K562 (cell line): ENCODE measurements at regions not wholly inside any gene's neighbourhood (a gene's known extent, or its start where the extent isn't known, plus 50 kb on each side); places are given as distances from the start of the nearest gene placed in this dataset.

Experiments used
- CBX1 ChIP-seq: sonication (generic); IDR thresholded peaks from 2 replicates; pipeline ENCODE4 v1.6.1; 2016; ENCODE audit warnings: antibody characterized with exemption, low read depth, mild to moderate bottlenecking
- CHD2 ChIP-seq: IDR thresholded peaks from 2 replicates; pipeline ENCODE4 v1.6.1; 2011; ENCODE audit warnings: low read depth, low read length
- ERF ChIP-seq: fragments of 450-650 bp; formaldehyde crosslinking; IDR thresholded peaks from 2 replicates; pipeline ENCODE4 v1.4.0; 2020; ENCODE audit warnings: mild to moderate bottlenecking, mixed read lengths
- HDAC3 ChIP-seq: fragments of 450-650 bp; IDR thresholded peaks from 2 replicates; pipeline ENCODE4 v1.6.1; 2018; ENCODE audit warnings: borderline replicate concordance, mild to moderate bottlenecking, moderate library complexity; ENCODE audit not compliant: partially characterized antibody
- HNRNPH1 ChIP-seq: fragments of 200-400 bp; formaldehyde crosslinking; optimal IDR thresholded peaks from 2 replicates; pipeline ENCODE3; 2017; ENCODE audit warnings: low read depth, mild to moderate bottlenecking, low read length, moderate library complexity
- IFI16 ChIP-seq: fragments of 250-450 bp; sonication (Bioruptor Pico); IDR thresholded peaks from 2 replicates; pipeline ENCODE4 v2.1.2; 2022; ENCODE audit warnings: mild to moderate bottlenecking, inconsistent platforms
- MCM2 ChIP-seq: fragments of 450-650 bp; IDR thresholded peaks from 2 replicates; pipeline ENCODE4 v1.6.1; 2017; ENCODE audit warnings: low read depth, mild to moderate bottlenecking
- NR3C1 ChIP-seq: sonication (generic); formaldehyde crosslinking; IDR thresholded peaks from 2 replicates; pipeline ENCODE4 v1.8.1; 2022; ENCODE audit warnings: missing genetic modification reagents
- PML ChIP-seq: IDR thresholded peaks from 2 replicates; pipeline ENCODE4 v1.6.1; 2012; ENCODE audit warnings: low read length, inconsistent platforms
- POU5F1 ChIP-seq: fragments of 150-350 bp; IDR thresholded peaks from 2 replicates; pipeline ENCODE4 v1.6.1; 2014; ENCODE audit warnings: borderline replicate concordance, low read length, low read depth, mild to moderate bottlenecking; ENCODE audit not compliant: partially characterized antibody
- RAD51 ChIP-seq: fragments of 450-650 bp; IDR thresholded peaks from 2 replicates; pipeline ENCODE4 v1.7.1; 2016; ENCODE audit warnings: low read depth, mild to moderate bottlenecking, borderline replicate concordance
- SMAD4 ChIP-seq: fragments of 250-450 bp; sonication (Bioruptor Pico); conservative IDR thresholded peaks from 2 replicates; pipeline ENCODE4 v1.8.0; 2021; ENCODE audit warnings: inconsistent platforms, mild to moderate bottlenecking, moderate library complexity
- TBL1XR1 ChIP-seq, 2 experiments: IDR thresholded peaks; 2 replicates each; pipeline ENCODE4 v1.6.1; 2012; ENCODE audit warnings: improper control_type of control experiment in 2 of 2, low read length in 2 of 2, mild to moderate bottlenecking in 1 of 2
- ZNF165 ChIP-seq: fragments of 250-450 bp; sonication (Bioruptor Pico); IDR thresholded peaks from 2 replicates; pipeline ENCODE4 v1.4.0; 2020; ENCODE audit warnings: borderline replicate concordance
- ZNF384 ChIP-seq: IDR thresholded peaks from 2 replicates; pipeline ENCODE4 v1.6.1; 2012; ENCODE audit warnings: low read depth, low read length, improper control_type of control experiment
- TF ChIP-seq, protein P1 (sequence below): fragments of 450-650 bp; IDR thresholded peaks from 2 replicates; pipeline ENCODE4 v1.6.1; 2017; ENCODE audit warnings: antibody characterized with exemption
- TF ChIP-seq, protein P2 (sequence below): sonication (generic); formaldehyde crosslinking; IDR thresholded peaks from 2 replicates; pipeline ENCODE4 v1.5.0; 2020; ENCODE audit warnings: missing genetic modification reagents
- TF ChIP-seq, protein P3 (sequence below): sonication (generic); formaldehyde crosslinking; IDR thresholded peaks from 2 replicates; pipeline ENCODE4 v1.9.0; 2022; ENCODE audit warnings: mild to moderate bottlenecking, missing genetic modification reagents
- TF ChIP-seq, protein P4 (sequence below), 3 experiments: fragments of 200-800 bp in 1 of 3; fragments of 250-450 bp in 1 of 3; fragments of 450-650 bp in 1 of 3; sonication (Bioruptor Pico) in 1 of 3; sonication (Bioruptor generic) in 1 of 3; formaldehyde crosslinking in 1 of 3; IDR thresholded peaks; 2 replicates each; pipeline versions ENCODE4 v1.6.1 to v1.8.0; 2016 to 2022; ENCODE audit warnings: mild to moderate bottlenecking in 2 of 3, missing genetic modification characterization in 2 of 3, missing compliant biosample characterization in 1 of 3, moderate library complexity in 1 of 3
- TF ChIP-seq, protein P5 (sequence below): fragments of 250-450 bp; sonication (Bioruptor Pico); IDR thresholded peaks from 2 replicates; pipeline ENCODE4 v1.4.0; 2020; ENCODE audit warnings: mild to moderate bottlenecking, moderate library complexity, borderline replicate concordance

DNA sequence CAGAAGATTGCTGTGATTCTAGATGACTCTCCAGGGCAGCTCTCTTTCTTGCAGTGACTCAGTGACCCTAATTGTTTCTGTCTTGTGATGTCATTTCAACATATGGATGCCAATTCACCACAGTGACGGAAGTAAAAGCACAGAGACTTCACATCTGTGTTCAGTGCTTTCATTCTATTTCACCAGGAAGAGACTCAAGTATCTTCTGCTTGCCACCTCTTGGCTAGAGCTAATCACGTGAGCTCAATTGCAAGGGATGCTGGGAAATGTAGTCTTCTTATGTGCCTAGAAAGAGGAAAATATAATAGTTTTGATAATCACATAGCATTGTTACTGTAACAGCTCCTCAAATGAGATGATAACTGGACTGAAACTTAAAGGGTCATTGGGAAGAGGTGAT, 453.3 kb upstream of the KLF4 start (continued):
- TF ChIP-seq, protein P1, sequence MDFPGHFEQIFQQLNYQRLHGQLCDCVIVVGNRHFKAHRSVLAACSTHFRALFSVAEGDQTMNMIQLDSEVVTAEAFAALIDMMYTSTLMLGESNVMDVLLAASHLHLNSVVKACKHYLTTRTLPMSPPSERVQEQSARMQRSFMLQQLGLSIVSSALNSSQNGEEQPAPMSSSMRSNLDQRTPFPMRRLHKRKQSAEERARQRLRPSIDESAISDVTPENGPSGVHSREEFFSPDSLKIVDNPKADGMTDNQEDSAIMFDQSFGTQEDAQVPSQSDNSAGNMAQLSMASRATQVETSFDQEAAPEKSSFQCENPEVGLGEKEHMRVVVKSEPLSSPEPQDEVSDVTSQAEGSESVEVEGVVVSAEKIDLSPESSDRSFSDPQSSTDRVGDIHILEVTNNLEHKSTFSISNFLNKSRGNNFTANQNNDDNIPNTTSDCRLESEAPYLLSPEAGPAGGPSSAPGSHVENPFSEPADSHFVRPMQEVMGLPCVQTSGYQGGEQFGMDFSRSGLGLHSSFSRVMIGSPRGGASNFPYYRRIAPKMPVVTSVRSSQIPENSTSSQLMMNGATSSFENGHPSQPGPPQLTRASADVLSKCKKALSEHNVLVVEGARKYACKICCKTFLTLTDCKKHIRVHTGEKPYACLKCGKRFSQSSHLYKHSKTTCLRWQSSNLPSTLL, result no peak
- TF ChIP-seq NR3C1 (CRISPR knock-in tag), result no peak
- no peak for TF ChIP-seq TBL1XR1 (IDR thresholded peaks at IDR 0.05; ENCODE audit: low read length in 2 of 2)
- TF ChIP-seq CHD2, result no peak
- no peak for TF ChIP-seq POU5F1
- TF ChIP-seq CBX1, result no peak
- TF ChIP-seq MCM2, result no peak
- no peak for TF ChIP-seq HDAC3
- TF ChIP-seq ZNF165 (CRISPR knock-in tag), result no peak
- TF ChIP-seq, protein P2, sequence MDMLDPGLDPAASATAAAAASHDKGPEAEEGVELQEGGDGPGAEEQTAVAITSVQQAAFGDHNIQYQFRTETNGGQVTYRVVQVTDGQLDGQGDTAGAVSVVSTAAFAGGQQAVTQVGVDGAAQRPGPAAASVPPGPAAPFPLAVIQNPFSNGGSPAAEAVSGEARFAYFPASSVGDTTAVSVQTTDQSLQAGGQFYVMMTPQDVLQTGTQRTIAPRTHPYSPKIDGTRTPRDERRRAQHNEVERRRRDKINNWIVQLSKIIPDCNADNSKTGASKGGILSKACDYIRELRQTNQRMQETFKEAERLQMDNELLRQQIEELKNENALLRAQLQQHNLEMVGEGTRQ (CRISPR knock-in tag), result peak; percentile 89
- no peak for TF ChIP-seq PML
- TF ChIP-seq, protein P3, sequence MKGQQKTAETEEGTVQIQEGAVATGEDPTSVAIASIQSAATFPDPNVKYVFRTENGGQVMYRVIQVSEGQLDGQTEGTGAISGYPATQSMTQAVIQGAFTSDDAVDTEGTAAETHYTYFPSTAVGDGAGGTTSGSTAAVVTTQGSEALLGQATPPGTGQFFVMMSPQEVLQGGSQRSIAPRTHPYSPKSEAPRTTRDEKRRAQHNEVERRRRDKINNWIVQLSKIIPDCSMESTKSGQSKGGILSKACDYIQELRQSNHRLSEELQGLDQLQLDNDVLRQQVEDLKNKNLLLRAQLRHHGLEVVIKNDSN (CRISPR knock-in tag), result peak; percentile 64
- TF ChIP-seq, protein P4, sequence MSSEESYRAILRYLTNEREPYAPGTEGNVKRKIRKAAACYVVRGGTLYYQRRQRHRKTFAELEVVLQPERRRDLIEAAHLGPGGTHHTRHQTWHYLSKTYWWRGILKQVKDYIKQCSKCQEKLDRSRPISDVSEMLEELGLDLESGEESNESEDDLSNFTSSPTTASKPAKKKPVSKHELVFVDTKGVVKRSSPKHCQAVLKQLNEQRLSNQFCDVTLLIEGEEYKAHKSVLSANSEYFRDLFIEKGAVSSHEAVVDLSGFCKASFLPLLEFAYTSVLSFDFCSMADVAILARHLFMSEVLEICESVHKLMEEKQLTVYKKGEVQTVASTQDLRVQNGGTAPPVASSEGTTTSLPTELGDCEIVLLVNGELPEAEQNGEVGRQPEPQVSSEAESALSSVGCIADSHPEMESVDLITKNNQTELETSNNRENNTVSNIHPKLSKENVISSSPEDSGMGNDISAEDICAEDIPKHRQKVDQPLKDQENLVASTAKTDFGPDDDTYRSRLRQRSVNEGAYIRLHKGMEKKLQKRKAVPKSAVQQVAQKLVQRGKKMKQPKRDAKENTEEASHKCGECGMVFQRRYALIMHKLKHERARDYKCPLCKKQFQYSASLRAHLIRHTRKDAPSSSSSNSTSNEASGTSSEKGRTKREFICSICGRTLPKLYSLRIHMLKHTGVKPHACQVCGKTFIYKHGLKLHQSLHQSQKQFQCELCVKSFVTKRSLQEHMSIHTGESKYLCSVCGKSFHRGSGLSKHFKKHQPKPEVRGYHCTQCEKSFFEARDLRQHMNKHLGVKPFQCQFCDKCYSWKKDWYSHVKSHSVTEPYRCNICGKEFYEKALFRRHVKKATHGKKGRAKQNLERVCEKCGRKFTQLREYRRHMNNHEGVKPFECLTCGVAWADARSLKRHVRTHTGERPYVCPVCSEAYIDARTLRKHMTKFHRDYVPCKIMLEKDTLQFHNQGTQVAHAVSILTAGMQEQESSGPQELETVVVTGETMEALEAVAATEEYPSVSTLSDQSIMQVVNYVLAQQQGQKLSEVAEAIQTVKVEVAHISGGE (CRISPR knock-in tag; IDR thresholded peaks at IDR 0.05), result no peak
- TF ChIP-seq, protein P5, sequence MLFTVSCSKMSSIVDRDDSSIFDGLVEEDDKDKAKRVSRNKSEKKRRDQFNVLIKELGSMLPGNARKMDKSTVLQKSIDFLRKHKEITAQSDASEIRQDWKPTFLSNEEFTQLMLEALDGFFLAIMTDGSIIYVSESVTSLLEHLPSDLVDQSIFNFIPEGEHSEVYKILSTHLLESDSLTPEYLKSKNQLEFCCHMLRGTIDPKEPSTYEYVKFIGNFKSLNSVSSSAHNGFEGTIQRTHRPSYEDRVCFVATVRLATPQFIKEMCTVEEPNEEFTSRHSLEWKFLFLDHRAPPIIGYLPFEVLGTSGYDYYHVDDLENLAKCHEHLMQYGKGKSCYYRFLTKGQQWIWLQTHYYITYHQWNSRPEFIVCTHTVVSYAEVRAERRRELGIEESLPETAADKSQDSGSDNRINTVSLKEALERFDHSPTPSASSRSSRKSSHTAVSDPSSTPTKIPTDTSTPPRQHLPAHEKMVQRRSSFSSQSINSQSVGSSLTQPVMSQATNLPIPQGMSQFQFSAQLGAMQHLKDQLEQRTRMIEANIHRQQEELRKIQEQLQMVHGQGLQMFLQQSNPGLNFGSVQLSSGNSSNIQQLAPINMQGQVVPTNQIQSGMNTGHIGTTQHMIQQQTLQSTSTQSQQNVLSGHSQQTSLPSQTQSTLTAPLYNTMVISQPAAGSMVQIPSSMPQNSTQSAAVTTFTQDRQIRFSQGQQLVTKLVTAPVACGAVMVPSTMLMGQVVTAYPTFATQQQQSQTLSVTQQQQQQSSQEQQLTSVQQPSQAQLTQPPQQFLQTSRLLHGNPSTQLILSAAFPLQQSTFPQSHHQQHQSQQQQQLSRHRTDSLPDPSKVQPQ (CRISPR knock-in tag), result no peak
- peak; percentile 71 for TF ChIP-seq RAD51
- no peak for TF ChIP-seq IFI16 (CRISPR knock-in tag)
- TF ChIP-seq SMAD4 (CRISPR knock-in tag), result no peak
- no peak for TF ChIP-seq ZNF384
- no peak for TF ChIP-seq HNRNPH1
- TF ChIP-seq ERF (CRISPR knock-in tag), result no peak
